CD14-positive monocyte (primary cell): ENCODE measurements at regions not wholly inside any gene's neighbourhood (a gene's known extent, or its start where the extent isn't known, plus 50 kb on each side); places are given as distances from the start of the nearest gene placed in this dataset.

Source experiments
- DNase-seq, 3 donors: peaks; one replicate each; pipeline ENCODE4 v3.0.0-alpha.2; 2011 to 2022
- H2AFZ ChIP-seq: 2 replicates; pipeline ENCODE4 v1.6.0; 2012; ENCODE audit warnings: mild to moderate bottlenecking, low read depth, low read length, inconsistent platforms; ENCODE audit not compliant: insufficient read depth, poor library complexity, severe bottlenecking
- H3K27ac ChIP-seq, 2 donors: 1 replicate in 1 of 2; 2 replicates in 1 of 2; pipeline ENCODE4 v1.5.1; 2012 to 2013; ENCODE audit warnings: low read length in 2 of 2, control low read depth in 1 of 2, inconsistent platforms in 1 of 2, low read depth in 1 of 2, mild to moderate bottlenecking in 1 of 2
- H3K27me3 ChIP-seq, 2 donors: one replicate each; pipeline versions ENCODE4 v1.6.0 to v1.6.1; 2011 to 2013; ENCODE audit warnings: low read length in 2 of 2; ENCODE audit not compliant: control insufficient read depth in 2 of 2, insufficient read depth in 2 of 2
- H3K36me3 ChIP-seq, 2 donors: replicated peaks in 1 of 2; 1 replicate in 1 of 2; 2 replicates in 1 of 2; pipeline versions ENCODE4 v1.5.1 to v1.6.1; 2012 to 2013; ENCODE audit warnings: low read length in 2 of 2, control low read depth in 1 of 2, inconsistent platforms in 1 of 2, mild to moderate bottlenecking in 1 of 2; ENCODE audit not compliant: insufficient read depth in 2 of 2, control insufficient read depth in 1 of 2
- H3K4me1 ChIP-seq, 2 donors: 1 replicate in 1 of 2; 2 replicates in 1 of 2; pipeline versions ENCODE4 v1.5.1 to v1.6.1; 2012 to 2013; ENCODE audit warnings: low read length in 2 of 2, control low read depth in 1 of 2, inconsistent platforms in 1 of 2, mild to moderate bottlenecking in 1 of 2, moderate library complexity in 1 of 2; ENCODE audit not compliant: insufficient read depth in 2 of 2, control insufficient read depth in 1 of 2
- H3K4me2 ChIP-seq: replicated peaks from 2 replicates; pipeline ENCODE3; 2012; ENCODE audit warnings: low read length, moderate library complexity, mild to moderate bottlenecking; ENCODE audit not compliant: poor library complexity, severe bottlenecking; ENCODE audit errors: extremely low read depth
- H3K4me3 ChIP-seq, 3 experiments: fragments of 200-600 bp in 1 of 3; sonication (generic) in 1 of 3; replicated peaks in 1 of 3; 1 replicate in 2 of 3; 2 replicates in 1 of 3; pipeline ENCODE4 v1.5.1; 2011 to 2013; ENCODE audit warnings: low read length in 3 of 3, mild to moderate bottlenecking in 3 of 3, control low read depth in 2 of 3, low read depth in 2 of 3, inconsistent platforms in 1 of 3, moderate library complexity in 1 of 3
- H3K79me2 ChIP-seq: 2 replicates; pipeline ENCODE4 v1.6.0; 2012; ENCODE audit warnings: mild to moderate bottlenecking, control low read depth, inconsistent platforms, low read length, moderate library complexity; ENCODE audit not compliant: insufficient read depth
- H3K9ac ChIP-seq: 2 replicates; pipeline ENCODE4 v1.6.0; 2017; ENCODE audit warnings: low read length, mild to moderate bottlenecking; ENCODE audit not compliant: insufficient read depth, poor library complexity, severe bottlenecking
- H3K9me3 ChIP-seq, 2 donors: replicated peaks in 1 of 2; 1 replicate in 1 of 2; 2 replicates in 1 of 2; pipeline versions ENCODE4 v1.5.1 to v1.6.1; 2012 to 2013; ENCODE audit warnings: low read length in 2 of 2, control low read depth in 1 of 2; ENCODE audit not compliant: control insufficient read depth in 1 of 2, insufficient read depth in 1 of 2
- H4K20me1 ChIP-seq: 2 replicates; pipeline ENCODE4 v1.6.0; 2012; ENCODE audit warnings: mild to moderate bottlenecking, low read length, control low read depth, moderate library complexity; ENCODE audit not compliant: insufficient read depth
- H3K27ac Mint-ChIP-seq, 7 donors: one replicate each; pipeline ENCODE4 v1.8.0; 2020; ENCODE audit warnings: mild to moderate bottlenecking in 7 of 7, mixed read lengths in 7 of 7, moderate library complexity in 6 of 7, inconsistent platforms in 2 of 7
- H3K27me3 Mint-ChIP-seq, 3 donors: one replicate each; pipeline ENCODE4 v1.8.0; 2021 to 2022; ENCODE audit warnings: low read depth in 3 of 3, mild to moderate bottlenecking in 3 of 3, mixed read lengths in 3 of 3, moderate library complexity in 3 of 3, inconsistent platforms in 1 of 3
- H3K36me3 Mint-ChIP-seq, 2 donors: one replicate each; pipeline ENCODE4 v1.8.0; 2020; ENCODE audit warnings: mixed read lengths in 2 of 2, inconsistent platforms in 1 of 2, mild to moderate bottlenecking in 1 of 2
- H3K4me1 Mint-ChIP-seq: one replicate; pipeline ENCODE4 v1.8.0; 2020; ENCODE audit warnings: mild to moderate bottlenecking, mixed read lengths
- H3K4me3 Mint-ChIP-seq, 2 donors: one replicate each; pipeline ENCODE4 v1.8.0; 2020; ENCODE audit warnings: mild to moderate bottlenecking in 2 of 2, mixed read lengths in 2 of 2, moderate library complexity in 1 of 2
- H3K9me3 Mint-ChIP-seq, 7 donors: one replicate each; pipeline ENCODE4 v1.8.0; 2020 to 2022; ENCODE audit warnings: mixed read lengths in 7 of 7, mild to moderate bottlenecking in 6 of 7, moderate library complexity in 6 of 7, inconsistent platforms in 2 of 7
- CTCF ChIP-seq: fragments of 200-600 bp; IDR thresholded peaks from one replicate; pipeline ENCODE4 v1.8.0; 2022; ENCODE audit warnings: antibody characterized with exemption, mild to moderate bottlenecking
- WGBS: methylation state at CpG from one replicate; pipeline ENCODE4 v1.1.5; 2013; ENCODE audit warnings: missing lambda C conversion rate; ENCODE audit not compliant: insufficient coverage; 5-methylcytosine and 5-hydroxymethylcytosine counted together
- intact Hi-C, 2 donors: fragments of 100-400 bp; cut with micrococcal nuclease; formaldehyde crosslinking; loops; one replicate each; pipeline versions ENCODE4 v1.15.0 to v1.15.1; 2023

- Histone ChIP-seq H2AFZ (no peak overlapping the region), H3K4me2 (no peak overlapping the region), H3K9me3 (no peaks in the 10 kb centered on the region), H3K27me3 (no peaks in the 10 kb centered on the region), H4K20me1 (no peaks in the 10 kb centered on the region), H3K4me3 (no peak overlapping the region), H3K9ac (no peak overlapping the region), H3K4me1 (no peaks in the 10 kb centered on the region), H3K79me2 (no peaks in the 10 kb centered on the region), H3K36me3 (no peaks in the 10 kb centered on the region), H3K27ac (no peak overlapping the region)
- Mint-ChIP-seq H3K27me3 (peaks cover 0 to 1% (median 0%) of the 10 kb centered on the region in 3 donors), H3K36me3 (no peaks in the 10 kb centered on the region), H3K4me1 (no peaks in the 10 kb centered on the region), H3K9me3 (peaks cover 0 to 3% (median 0%) of the 10 kb centered on the region in 7 donors), H3K27ac (no peak overlapping the region), H3K4me3 (no peak overlapping the region)
- intact Hi-C loops: no loop called here
- TF ChIP-seq CTCF: no peak
- WGBS: no CpG with 5 or more reads among the region's 1 CpG
- DNase-seq: no peak
These were observed 195.9 kb downstream of the HGF start for GRCh38 chr7:81573932-81574331.

- H2AFZ ChIP-seq: no peak overlapping the region
- WGBS: no CpG with 5 or more reads among the region's 1 CpG
- H3K27me3 Mint-ChIP-seq: peaks cover 0 to 1% (median 0%) of the 10 kb centered on the region in 3 donors
- DNase-seq: no peak
- no peaks in the 10 kb centered on the region for H3K36me3 ChIP-seq
- H3K4me1 Mint-ChIP-seq: no peaks in the 10 kb centered on the region
- H3K9ac ChIP-seq: no peak overlapping the region
- no peak overlapping the region for H3K4me3 ChIP-seq
- no peaks in the 10 kb centered on the region for H3K79me2 ChIP-seq
- H3K36me3 Mint-ChIP-seq: no peaks in the 10 kb centered on the region
- H3K4me3 Mint-ChIP-seq: no peak overlapping the region
- peaks cover 0 to 3% (median 0%) of the 10 kb centered on the region in 7 donors for H3K9me3 Mint-ChIP-seq
- no peaks in the 10 kb centered on the region for H3K27me3 ChIP-seq
- intact Hi-C loops: no loop called here
- H4K20me1 ChIP-seq: no peaks in the 10 kb centered on the region
- H3K4me2 ChIP-seq: no peak overlapping the region
- no peak overlapping the region for H3K27ac Mint-ChIP-seq
- no peak overlapping the region for H3K27ac ChIP-seq
- no peaks in the 10 kb centered on the region for H3K9me3 ChIP-seq
- H3K4me1 ChIP-seq: no peaks in the 10 kb centered on the region
- no peak for TF ChIP-seq CTCF
These were observed 196.7 kb downstream of the HGF start for GRCh38 chr7:81573128-81573527.
